Hematopoietic multipotent progenitor cell (in vitro differentiated cells): ENCODE measurements at regions not wholly inside any gene's neighbourhood (a gene's known extent, or its start where the extent isn't known, plus 50 kb on each side); places are given as distances from the start of the nearest gene placed in this dataset.

Experiments used
- DNase-seq, 3 donors: peaks; one replicate each; pipeline ENCODE4 v3.0.0-alpha.2; 2011 to 2015; ENCODE audit warnings: low read depth in 2 of 3, low spot score in 2 of 3

DNA sequence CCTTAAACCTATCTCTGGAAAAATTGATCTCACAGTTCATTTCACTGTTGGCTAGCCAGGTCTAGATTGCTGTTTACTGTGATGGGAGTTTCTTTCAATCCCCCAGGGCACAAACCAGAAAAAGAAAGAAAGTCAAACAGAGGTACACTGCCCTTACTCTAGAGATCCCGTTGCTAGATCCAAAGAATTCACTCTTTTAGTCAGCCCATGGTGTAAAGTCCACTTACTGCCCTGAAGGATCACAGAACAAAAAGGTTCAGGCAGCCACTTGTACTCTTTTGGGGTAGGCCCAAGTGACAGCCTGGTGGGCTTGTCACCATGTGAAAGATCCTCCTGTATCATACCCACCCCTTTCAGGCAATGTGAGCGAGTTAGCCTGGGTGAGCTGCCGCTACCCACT lies 162.6 kb upstream of the CCDC179 start:
- DNase-seq = no peak

DNA sequence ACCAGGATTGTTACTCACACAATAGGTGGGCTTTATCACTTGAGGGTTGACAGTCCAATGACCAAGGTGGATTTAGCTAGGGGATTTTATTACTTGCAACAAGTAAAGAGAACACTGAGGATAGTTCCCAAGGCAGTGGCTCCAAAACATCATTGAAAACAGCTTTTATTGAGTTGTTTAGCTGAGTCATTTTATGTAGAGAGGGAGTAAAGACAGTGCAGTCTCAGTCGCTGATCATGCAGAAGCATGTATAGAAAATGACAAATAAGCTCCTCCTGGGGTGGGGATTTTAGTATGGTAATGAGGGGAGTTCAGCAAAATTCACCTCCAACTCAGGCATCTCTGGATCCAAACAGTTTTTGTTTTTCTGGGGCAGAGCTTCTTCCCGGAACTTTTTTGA lies 163.0 kb upstream of the CCDC179 start:
- DNase-seq = no peak

DNA sequence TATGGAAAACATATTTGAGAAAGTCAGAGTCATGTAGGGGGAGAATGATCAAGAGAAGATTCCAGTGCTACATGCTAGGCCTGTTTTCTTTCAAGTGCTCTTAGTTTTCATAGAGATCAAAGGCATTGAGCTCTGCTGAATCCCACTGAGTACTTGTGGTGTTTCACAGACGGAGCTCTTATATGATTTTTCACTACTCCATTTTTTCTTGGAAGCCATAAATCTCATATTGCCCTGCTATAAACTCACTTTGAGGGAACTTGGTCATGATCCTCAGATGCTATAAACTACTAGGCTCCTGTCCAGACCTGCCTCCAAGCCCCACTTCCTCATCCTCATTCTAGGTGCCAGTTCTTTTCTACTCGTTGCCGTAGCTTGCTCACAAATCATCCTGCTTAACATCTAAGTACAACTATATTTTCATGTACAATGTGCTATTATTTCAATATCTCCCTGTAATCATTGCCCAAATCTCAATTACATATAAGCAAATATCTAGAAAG lies 180.8 kb upstream of the CCDC179 start:
- no peak for DNase-seq

DNA sequence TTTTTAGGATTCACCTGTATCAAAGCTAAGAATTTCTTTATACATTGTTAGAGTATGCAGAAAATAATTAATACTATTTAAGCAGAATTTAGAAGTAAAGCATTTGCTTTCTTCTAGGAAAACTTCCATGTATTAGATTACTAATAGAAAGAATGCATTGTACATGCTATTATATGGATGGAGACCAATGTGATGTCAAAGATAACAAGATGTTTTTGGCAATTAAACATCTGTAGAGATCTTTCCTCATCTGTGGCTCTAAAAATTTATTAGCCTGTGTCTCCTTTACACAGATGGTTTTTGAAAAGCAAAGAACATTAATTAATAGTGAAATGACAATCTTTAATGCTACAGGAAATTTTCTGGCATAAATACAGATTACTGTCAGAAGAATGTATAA lies 198.4 kb upstream of the CCDC179 start:
- no peak for DNase-seq

DNA sequence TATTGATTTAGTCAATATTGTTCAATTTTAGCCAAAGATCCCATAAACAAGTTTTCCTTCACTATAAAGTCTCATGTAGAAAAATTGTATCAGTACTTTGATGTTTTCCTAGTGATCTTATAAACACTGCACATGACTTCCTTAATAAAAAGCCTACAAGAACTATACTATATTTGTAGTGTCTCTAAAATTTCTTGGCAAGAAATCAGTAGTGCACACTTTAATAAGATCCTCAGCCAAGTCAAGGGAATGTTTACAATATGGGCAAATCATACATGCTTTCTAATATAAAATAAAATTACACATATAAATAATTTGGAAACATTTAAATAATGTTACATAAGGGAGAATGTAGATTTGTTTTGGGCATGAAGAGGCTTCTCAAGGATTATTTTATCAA lies 203.0 kb upstream of the CCDC179 start:
- no peak for DNase-seq

DNA sequence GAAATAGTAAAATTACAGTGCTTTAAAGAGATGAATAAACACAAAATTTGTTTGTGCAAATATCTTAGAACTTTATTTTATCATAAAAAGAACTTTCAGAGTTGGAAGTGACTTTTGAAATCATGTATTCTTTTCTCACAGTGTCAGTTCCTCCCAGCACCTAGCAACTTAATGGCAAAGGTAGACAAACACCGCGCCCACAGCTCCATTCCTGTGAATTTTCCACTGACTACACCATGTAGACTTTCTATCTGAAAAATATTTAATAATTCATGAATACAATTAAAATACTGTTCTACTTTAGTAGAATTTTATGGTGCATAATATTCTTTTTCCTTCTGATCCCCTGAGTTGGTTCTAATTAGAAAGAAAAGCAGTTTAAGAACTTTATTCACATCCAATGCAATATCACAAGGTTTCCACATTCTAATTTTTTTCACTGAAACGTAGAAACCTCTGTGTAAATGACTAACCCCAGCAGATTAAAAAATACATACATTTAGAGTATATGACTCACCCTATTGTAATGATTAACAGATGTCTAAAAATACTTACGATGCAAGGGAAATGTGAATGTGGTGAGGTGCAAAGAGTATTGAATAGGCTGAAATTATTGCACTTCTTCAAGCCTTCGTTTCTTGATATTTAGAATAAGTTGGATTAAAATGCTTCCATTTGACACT lies 218.2 kb upstream of the CCDC179 start:
- no peak for DNase-seq

DNA sequence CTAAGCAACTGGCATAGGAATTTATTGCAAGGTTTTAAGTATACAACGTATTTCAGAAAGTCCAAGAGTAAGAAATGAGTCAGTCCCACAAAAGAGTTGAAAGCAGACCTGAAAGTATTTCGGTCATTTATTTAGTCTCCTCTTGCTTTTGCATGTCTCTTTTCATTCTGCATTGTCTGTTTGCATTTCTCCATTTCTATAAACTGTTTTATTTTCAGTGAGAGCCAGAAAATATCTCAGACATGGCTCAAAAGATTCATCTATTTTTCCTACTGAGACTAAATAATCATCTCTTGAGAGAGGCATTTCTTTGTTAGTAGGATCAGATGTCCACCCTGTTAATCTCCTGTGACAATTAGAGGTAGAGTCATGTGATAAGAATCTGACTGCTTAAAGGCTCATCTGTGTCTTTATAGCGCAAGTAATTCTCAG lies 219.1 kb upstream of the CCDC179 start:
- no peak for DNase-seq

DNA sequence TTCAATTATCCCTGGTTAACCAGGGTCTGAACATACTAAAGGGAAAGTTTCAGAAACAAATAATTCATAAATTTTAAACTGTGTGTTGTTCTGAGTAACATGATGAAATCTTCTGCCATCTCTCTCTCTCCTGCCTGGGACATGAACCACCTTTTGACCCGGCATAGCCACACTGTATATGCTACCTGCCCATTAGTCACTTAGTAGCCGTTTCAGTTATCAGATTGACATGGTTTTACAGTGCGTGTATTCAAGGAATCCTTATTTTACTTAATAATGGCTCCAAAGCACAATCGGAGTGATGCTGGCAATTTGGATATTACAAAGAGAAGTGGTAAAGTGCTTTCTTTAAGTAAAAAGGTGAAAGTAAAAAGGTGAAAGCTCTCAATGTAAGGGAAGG lies 227.1 kb upstream of the CCDC179 start:
- no peak for DNase-seq

DNA sequence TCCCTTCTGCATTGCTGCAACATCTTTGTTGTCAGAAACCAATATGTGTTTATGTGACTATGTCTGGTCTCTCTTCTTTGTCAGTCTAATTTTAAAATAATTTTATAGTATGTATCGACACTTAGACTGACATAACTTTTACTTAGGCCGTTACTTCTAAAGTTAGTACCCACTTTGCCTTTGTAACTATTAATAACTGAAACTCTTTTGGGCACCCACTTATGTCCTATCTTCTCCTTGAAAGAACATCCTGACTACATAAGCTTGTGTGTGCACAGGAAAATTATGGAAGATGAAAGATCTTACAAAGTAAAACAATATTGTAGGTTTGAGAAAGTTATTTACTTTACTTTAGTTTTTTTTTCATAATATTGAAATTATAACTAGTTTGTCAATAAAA lies 230.4 kb upstream of the CCDC179 start:
- no peak for DNase-seq

DNA sequence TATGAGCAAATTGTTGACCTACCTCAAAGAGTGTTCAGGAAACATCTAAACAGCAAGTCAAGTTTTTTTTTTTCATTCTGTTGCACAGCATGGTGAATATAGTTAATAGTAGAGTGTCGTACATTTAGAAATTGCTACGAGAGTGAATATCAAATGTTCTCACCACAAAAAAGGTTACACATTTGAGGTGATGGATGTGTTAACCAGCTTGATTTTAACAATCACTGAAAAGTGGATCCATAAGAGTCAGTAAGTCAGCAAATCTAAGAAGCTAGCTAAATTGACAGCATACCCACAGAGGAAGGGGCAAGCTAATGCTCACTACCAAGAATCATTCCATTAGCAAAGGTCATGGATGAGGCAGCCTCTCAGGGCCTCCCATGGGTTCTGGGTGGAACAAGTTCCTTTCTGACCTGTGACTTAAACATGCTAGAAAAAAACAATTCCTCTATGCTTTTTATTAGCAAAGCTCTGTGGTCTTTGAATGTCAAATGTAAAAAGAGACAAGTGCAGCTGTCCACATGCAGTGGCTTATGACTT lies 235.4 kb upstream of the CCDC179 start:
- DNase-seq = no peak

DNA sequence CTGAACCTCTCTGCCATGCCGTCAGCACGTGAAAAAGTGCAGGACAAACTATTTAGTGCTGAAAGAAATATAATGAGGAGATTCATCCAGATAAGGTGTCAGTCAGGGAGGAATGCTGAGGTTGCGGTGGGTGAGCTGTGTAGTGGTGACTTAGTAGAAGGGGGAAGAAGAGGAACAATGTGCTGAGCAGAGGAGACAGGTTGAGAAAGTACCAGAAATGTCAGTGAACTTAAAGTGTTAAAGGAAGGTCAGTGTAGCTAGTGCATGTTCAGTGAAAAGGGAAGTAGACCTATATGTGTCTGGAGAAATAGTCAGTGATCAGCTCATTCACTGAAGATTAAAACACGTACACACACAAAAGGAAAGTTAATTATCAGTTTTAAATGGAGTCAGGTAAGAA lies 237.6 kb upstream of the CCDC179 start:
- DNase-seq = peak in 1 of 3 donors; percentile 33

DNA sequence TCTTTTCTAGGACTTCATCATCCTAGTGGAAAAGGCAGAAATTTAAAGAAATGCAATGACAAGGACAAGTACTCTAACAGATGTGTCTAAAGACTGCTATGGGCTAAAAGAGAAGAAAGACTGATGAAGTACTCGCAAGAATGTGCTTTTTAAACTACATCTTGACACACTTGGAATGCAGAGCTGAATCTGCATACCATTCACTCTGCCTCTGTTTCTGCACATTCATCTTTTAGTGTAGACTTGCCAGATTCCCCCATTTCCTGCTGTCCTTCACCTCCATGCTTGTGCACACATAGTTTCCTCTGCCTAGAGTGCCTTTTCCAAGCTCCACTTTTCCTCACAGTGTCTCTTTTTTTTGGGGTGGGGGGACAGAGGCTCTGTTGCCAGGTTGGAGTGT lies 239.0 kb upstream of the CCDC179 start:
- no peak for DNase-seq

DNA sequence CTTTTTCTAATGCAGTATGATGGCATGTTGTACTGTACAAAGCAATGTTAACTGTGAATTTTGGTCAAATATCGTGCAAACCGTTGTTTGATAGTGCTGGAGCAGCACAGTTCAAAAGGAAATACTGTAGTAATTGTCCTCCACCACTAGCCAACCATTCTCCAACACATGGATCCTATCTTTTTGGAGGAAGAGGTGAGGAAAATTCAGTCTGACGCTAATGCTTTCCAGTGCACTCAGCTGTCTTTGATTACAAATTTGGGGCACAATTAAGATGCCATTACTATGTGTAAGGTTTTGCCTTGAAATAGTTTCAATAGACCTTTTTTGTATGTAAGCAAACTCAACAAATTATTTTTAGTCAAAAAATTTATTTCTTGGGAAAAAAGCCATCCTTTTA lies 240.5 kb upstream of the CCDC179 start:
- DNase-seq = no peak

DNA sequence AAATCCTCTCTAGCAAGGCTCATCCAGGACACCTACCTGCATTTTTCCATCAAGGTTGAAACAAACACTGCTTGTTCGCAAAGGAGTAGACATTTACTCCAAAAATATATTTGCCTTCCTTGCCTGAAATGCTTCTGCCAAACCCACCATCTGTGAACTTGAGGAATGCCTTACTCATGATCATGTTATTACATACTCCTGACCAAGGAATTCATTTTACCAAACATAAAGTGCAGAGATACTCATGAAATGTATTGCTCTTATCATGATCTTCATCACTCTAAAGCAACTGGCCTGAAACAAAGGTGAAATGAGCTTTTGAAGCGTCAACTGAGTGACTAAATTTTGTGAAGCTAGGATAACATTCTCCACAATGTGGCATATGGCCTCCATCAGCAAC lies 243.1 kb upstream of the CCDC179 start:
- no peak for DNase-seq

DNA sequence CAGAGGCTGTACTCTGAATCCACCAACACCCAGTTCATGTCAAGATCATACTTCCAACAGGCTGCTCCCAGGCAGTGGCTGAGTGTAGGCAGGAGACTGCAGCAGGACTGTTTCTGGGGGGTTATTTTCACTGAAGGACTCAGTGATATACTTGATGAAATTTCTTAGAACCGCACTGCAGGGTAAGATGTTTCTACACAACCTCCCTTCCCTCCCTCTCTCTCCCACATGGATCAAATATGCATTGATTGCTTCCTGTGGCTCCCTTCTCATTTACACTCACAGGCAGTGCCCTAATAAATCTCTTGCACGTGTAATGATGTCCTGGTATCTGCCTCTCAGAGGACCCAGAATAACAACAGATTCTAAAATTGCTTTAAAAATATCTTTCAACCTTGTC lies 251.3 kb upstream of the CCDC179 start:
- no peak for DNase-seq

DNA sequence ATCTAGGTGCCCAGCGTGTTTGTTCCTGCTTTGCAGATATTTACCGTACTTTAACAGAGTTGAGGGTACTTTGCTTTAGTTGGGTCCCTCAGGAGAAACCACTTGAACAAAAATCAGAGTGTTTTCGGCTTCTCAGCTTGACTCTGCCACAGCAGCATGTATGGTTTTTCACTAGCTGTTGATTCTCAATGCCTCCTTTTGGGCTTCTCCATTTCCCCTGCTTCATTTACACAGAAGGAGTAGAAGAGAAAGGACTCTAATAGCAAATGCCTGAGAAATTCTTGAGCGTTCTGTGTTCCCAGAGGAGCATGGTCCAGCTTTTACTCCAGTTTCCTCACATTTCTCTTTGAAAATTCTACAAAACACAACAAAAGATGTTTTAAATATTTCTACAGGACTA lies 252.1 kb upstream of the CCDC179 start:
- DNase-seq = no peak

DNA sequence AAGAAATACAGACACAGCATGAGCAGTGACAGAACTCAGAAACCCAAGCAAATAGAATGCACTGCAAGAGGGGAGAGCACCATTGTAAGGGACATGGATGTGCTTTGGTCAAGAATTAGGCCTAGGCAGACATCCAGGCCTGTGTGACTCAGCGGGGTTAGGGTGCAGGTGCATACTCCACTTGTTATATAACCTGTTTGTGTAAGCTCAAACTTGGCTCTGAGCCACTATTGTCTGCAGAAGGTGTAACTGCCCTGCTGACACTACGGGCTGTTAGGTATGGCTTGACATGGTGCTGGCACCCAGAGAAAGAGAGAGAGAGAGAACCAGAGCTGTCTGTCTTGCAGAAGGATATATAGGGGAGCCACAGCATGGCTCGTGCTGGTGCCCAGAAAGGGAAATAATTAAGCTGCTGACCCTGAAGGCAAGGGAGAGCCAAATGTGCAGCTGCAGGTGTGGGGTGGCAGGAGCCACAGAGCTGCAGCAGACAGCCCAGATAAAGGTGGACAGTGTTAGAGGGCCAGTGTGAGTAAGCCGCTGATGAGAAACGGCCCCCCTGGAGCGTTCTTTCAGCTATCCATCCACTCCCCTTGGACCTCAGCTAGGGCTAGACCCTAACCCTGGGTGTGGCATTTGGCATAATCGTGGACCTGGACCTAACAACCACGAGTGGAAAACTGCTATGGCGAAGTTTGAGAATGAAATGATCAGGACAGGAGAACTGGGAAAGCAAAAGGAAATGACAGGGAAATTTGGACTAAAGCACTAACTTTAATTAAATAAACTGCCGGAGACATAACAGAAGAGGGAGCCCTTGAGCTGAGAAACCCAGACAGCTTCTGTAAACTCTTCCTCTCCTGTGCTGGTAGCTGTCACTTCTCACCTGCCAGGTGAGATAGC lies 253.0 kb upstream of the CCDC179 start:
- DNase-seq = peak in 2 of 3 donors; percentile 24 to 61

DNA sequence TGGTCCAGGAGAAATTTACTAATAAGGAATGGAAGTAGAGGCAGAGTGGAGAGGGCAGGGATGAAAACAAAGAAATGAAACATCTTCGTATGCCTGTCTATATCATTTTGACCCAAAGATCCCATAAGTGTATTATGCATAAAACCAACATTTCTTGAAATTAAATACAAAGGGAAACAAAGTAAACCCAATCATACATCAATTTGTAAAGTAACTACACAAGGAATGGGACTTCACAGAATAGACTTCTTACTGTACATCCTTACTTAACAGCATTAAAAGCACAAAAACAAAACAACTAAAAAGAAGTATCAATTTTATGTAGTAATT lies 253.6 kb upstream of the CCDC179 start:
- DNase-seq = no peak

DNA sequence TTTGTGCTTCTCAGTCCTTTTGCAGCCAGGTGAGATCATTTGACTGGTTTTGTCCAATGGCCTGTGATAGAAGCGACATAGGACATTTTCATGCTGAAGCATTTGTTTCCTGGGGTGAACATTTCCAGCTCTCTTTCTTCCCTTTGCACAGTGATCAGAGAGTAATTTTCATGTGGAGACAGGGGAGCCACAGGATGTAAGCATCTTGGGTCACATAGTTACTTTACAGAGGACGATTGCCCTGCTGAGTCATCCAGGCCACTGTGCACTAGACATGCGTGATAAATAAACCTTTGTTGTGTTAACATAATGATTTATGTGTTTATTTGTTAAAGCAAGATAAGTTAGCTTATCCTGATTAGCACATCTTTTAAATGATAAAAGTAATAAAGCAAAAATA lies 263.5 kb upstream of the CCDC179 start:
- no peak for DNase-seq

DNA sequence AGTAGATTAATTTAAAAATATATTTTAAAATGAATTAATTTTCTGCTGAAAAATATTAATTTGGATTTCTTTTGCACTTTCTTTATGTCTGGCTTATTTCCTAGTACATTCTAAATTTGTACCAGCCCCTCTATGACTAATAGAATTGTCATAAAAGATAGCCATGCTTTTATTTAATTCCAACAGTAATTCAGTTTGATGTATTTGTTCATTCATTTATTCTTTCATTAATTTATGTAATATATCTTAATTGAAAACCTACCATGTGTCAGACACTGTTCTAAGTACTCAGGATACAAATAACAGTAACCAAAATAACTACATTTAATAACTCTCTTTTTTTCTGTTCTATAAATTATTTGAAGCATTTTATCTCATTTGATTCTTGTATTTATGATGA lies 264.0 kb upstream of the CCDC179 start:
- DNase-seq = no peak

DNA sequence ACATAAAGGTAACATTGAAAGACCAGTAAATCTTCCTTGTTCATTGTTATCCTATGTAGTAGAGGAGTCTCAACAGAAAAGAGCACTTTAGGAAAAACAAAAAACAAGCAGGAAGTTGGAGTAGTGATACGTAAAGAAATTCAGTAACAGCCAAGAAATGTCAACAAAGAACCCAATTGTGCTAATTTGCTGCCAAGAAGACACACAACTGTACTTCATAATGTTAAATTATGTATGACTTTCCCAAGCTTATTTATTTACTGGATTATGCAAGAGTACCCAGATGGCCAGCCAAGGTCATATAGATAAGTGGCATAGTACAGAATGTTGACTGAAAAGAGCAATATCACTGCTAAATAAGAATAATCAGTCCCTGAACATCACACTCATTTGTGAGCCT lies 264.7 kb upstream of the CCDC179 start:
- no peak for DNase-seq

DNA sequence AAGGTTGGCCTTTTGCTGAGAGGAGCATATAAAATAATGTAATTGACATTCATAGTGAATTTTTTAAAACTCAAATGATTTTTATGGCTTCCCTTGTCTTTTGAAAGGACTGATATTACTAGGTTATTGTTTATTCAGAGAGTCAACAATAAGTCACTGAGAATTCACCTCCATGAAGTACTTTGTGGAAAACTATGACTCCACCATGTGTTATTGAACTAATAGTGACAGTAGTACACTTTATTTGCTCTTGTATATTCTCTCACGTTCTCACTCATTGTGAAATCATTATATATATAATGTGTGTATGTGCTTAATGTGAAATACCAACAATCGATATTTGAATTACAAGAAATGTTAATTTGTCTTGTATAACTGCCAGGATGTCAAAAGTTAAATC lies 267.4 kb upstream of the CCDC179 start:
- DNase-seq = no peak
